ENCODE measurements at regions not wholly inside any gene's neighbourhood (a gene's known extent, or its start where the extent isn't known, plus 50 kb on each side); places are given as distances from the start of the nearest gene placed in this dataset.

GRCh38 chr2:234683950-234684349 is 187.1 kb upstream of the ARL4C start:
- Mint-ChIP-seq H3K4me1 (peaks cover 51% of the 10 kb centered on the region), H3K4me3 (no peak overlapping the region; the same call in 1 of the 2 replicates), H3K27me3 (ENCODE audit: low read depth) (peaks cover 3% of the 10 kb centered on the region; the same call in 1 of the 2 replicates), H3K9me3 (peaks cover 12% of the 10 kb centered on the region), H3K36me3 (peaks cover 6% of the 10 kb centered on the region), H3K27ac (peak overlapping the region; percentile 95)
- TF ChIP-seq HMGXB4 (CRISPR knock-in tag; IDR thresholded peaks at IDR 0.05), result no peak
- TF ChIP-seq NFATC4 (CRISPR knock-in tag; IDR thresholded peaks at IDR 0.05), result no peak
- TF ChIP-seq ZNF232 (CRISPR knock-in tag; IDR thresholded peaks at IDR 0.05), result peak; percentile 68; the same call in 1 of the 2 replicates
- no peak for TF ChIP-seq IRF1 (CRISPR knock-in tag; IDR thresholded peaks at IDR 0.05)
- no peak for TF ChIP-seq ZNF416 (CRISPR knock-in tag; IDR thresholded peaks at IDR 0.05)
- ATAC-seq, result 0 out of 2 replicates have a peak, but pooled peaks have one; percentile 5
- CTCF ChIA-PET, result interaction anchor here (1.0 kb wide), 1 partner anchor 14 kb away, joined by 4 read pairs; no protein-coding TSS in a partner anchor
- POLR2A ChIA-PET, result interaction anchor here (0.7 kb wide), 1 partner anchor 272 kb away, joined by 4 read pairs; no protein-coding TSS in a partner anchor
- no peak for DNase-seq (ENCODE audit: low spot score)

- Mint-ChIP-seq H3K36me3 (peaks cover 15% of the 10 kb centered on the region), H3K4me3 (no peak overlapping the region), H3K4me1 (peaks cover 55% of the 10 kb centered on the region), H3K27ac (peak overlapping the region; percentile 79), H3K27me3 (ENCODE audit: low read depth) (peaks cover 10% of the 10 kb centered on the region), H3K9me3 (peaks cover 23% of the 10 kb centered on the region)
- TF ChIP-seq GABPB1 (CRISPR knock-in tag; IDR thresholded peaks at IDR 0.05) (no peak), NFE2L1 (CRISPR knock-in tag; IDR thresholded peaks at IDR 0.05) (0 out of 2 replicates have a peak, but pooled peaks have one; percentile 57), EMX1 (CRISPR knock-in tag; IDR thresholded peaks at IDR 0.05) (no peak), TEAD4 (CRISPR knock-in tag; IDR thresholded peaks at IDR 0.05) (no peak), CTCF (IDR thresholded peaks at IDR 0.05) (no peak)
- ChIA-PET CTCF (no interaction called here), POLR2A (no interaction called here)
- DNase-seq (ENCODE audit: low spot score) (no peak), ATAC-seq (no peak)
Observed at GRCh38 chr2:234682492-234683228, 185.8 kb upstream of the ARL4C start.

GRCh38 chr2:234680688-234681619 is 184.1 kb upstream of the ARL4C start:
- Mint-ChIP-seq H3K27me3 (ENCODE audit: low read depth) (peaks cover 10% of the 10 kb centered on the region), H3K36me3 (peaks cover 16% of the 10 kb centered on the region), H3K9me3 (peaks cover 25% of the 10 kb centered on the region), H3K4me1 (peaks cover 59% of the 10 kb centered on the region), H3K27ac (no peak overlapping the region), H3K4me3 (no peak overlapping the region)
- ChIA-PET POLR2A (no interaction called here), CTCF (no interaction called here)
- ATAC-seq (no peak), DNase-seq (ENCODE audit: low spot score) (no peak)
- no peak for TF ChIP-seq CBFB (CRISPR knock-in tag; IDR thresholded peaks at IDR 0.05; ENCODE audit: low read depth)
- TF ChIP-seq TP53 (CRISPR knock-in tag; IDR thresholded peaks at IDR 0.05), result no peak
- TF ChIP-seq PRDM15 (CRISPR knock-in tag; IDR thresholded peaks at IDR 0.05), result no peak
- TF ChIP-seq HMGXB4 (CRISPR knock-in tag; IDR thresholded peaks at IDR 0.05), result no peak
- TF ChIP-seq PRRX2 (CRISPR knock-in tag; IDR thresholded peaks at IDR 0.05), result no peak
- TF ChIP-seq ZNF396 (CRISPR knock-in tag; IDR thresholded peaks at IDR 0.05; ENCODE audit: borderline replicate concordance), result no peak
- no peak for TF ChIP-seq IRF2 (CRISPR knock-in tag; IDR thresholded peaks at IDR 0.05; ENCODE audit: borderline replicate concordance, low read depth)
- TF ChIP-seq ETV6 (CRISPR knock-in tag; IDR thresholded peaks at IDR 0.05), result no peak
- TF ChIP-seq ATF6 (CRISPR knock-in tag; IDR thresholded peaks at IDR 0.05), result no peak

Data from WTC11 (cell line).